HG03342 (cell line): ENCODE measurements at regions not wholly inside any gene's neighbourhood (a gene's known extent, or its start where the extent isn't known, plus 50 kb on each side); places are given as distances from the start of the nearest gene placed in this dataset.

Source experiments
- ATAC-seq: cut with Tn5 transposase; IDR thresholded peaks from one replicate; pipeline ENCODE4 v1.9.1; 2021; ENCODE audit warnings: mild to moderate bottlenecking, moderate library complexity; ENCODE audit not compliant: unreplicated experiment

- no peak for ATAC-seq
Observed at GRCh38 chr4:176500894-176501293, 181.1 kb downstream of the SPCS3 start.

- ATAC-seq, result no peak
Observed at GRCh38 chr4:176504118-176504517, 184.4 kb downstream of the SPCS3 start.

DNA sequence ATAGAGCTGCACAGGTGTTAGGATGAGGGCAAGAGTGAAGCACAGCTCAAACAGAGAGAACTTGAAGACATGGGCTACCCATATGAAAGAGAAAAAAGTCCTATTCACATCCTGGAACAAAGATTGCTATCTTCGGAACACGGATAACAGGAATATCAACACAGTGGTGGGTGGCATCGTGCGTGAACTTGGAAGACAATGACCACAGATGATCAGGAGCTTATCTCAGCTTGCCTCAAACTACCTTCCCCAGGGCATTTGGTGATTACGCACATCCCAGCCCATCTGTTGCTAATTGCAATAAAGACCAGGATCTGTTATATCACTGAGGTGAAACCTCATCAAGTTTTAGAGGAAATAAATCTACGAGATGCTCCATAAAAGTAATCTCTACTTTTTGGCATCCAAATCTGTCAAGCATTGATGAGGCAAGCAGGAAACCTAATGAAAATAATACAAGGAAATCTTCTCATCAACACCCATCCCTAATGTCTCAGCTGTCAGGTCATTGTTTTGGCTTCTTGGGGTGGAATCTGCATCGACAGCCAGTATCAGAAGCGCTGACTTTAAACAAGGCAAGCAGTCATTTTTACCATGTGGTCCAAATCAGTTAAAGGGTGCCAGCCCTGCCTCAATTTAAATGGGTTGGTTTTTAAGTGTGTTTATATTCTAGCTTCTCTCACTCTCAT, 188.2 kb downstream of the SPCS3 start:
- no peak for ATAC-seq

- ATAC-seq, result no peak
Observed at GRCh38 chr4:176508780-176509331, 189.1 kb downstream of the SPCS3 start.

DNA sequence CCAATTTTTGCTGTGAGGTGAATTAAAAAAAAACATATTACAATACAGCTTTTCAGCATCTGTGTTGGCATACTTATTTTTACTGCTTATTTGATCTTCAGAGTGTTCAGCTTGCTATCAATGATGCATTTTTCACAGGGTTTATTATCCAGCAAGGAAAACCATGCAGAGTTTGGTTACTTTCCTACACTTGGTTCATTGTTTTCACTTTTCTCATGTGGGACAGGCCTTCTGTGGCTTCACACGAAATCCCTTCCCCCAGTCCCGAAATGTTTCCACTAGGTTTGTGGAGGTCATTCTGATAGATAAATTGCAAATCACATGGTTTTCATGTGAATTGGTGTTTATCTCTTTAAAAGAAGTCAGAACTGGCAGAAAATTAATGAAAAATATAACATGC, 205.8 kb downstream of the SPCS3 start:
- ATAC-seq, result no peak

DNA sequence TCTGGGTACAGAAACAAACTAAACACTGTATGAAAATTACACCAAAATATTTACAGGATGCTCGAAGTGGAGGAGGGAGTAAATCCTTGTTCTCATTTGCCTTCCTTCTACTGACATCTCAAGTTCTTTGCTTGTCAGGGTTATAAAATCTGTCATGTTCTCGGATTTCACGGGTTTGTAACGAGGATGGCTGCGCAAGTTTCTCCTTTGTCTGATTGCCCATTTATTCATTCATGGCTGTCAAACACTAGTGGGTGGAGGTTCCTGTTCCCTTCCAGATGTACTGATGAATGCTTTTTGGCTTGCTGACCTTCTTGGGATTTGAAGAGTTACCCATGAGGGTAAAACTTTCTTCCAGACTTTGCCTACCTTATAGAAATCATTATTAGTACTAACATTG, 206.9 kb downstream of the SPCS3 start:
- ATAC-seq, result no peak

- ATAC-seq, result no peak
Observed at GRCh38 chr4:176529574-176529973, 209.8 kb downstream of the SPCS3 start.

GRCh38 chr4:176533159-176533558, 213.4 kb downstream of the SPCS3 start:
- ATAC-seq, result no peak

DNA sequence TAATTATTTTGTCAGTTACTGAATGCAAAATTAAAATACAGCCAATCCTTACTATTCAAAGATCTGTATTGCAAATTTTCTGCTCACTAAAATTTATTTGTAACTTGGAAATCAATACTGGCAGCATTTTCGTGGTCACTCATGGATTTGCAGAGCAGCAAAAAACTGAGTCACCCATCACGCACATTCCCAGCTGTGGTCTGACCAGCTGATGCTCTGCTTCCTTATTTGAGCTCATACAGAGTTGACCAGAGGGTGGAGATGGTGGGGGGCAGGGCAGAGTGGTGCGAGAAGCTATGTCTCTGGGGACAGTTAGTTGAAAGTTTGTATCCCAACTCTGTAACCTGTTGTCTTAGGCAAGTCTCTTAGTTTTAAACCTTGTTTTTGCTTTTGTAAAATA, 214.8 kb downstream of the SPCS3 start:
- ATAC-seq, result no peak

DNA sequence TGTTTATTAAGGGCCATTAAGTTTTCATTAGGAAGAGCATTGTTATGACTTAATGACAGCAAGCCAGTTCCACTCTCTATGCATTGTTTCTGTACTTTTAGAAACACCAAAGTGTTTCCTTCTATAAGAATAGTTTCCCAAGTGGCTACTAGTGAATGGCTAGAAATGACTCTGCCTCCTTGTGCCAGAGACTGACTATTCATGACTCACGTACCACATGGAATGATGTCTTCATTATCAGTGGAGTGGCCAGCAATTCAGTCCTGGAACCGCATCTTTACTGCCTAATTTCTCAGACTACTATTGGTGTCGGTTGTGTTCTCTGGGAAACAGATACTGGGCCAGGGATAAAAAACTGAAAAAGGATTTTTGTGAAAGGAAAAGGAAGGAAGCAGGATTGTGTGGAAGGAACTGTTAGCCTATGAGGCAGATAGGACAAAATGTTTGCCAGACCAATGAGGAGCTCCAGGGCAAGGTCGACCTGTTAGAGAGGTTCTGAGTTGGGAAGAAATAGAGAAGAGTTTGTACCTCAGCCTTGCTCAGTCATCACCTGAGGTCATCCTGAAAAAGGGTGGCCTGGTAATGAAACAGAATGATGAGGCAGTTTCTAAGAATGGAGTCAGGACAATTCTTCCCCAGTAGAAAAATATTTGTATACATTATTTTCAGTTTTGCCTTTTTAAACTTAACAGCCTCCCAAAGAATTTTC, 218.6 kb downstream of the SPCS3 start:
- no peak for ATAC-seq

DNA sequence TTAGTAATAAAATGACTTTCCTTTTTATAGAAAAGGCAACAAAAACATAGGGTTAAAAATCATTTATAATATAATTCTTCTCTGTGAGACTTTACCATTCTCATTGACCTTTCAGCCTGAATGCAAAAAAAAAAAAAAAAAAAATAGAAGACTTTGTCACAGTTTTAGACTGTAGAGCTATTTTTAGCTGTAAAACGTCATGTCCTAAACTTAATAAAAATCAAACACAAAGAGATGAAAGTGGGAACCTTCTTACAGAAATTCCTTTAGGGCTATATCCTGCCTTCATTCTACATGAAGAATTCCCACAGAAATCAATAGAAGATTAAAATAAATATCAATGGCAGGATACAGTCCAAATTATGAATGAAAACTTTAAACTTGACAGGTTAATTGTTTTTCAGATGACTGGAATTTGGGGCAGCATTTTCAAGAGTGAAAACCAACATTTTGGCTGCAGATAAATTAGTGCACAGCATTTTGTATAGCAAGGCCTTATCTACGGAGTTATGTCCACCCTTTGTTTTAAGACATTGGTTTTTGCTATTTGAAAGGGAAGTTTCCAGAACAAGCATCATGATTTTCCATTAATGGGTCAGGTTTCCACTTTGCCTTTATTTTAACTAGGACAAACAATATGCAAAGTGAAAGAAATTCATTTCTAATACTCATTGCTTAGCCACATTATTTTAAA, 219.5 kb downstream of the SPCS3 start:
- ATAC-seq, result no peak

- no peak for ATAC-seq
Observed at GRCh38 chr4:176539785-176540175, 220.0 kb downstream of the SPCS3 start.

- no peak for ATAC-seq
Observed at GRCh38 chr4:176540814-176541213, 221.0 kb downstream of the SPCS3 start.

DNA sequence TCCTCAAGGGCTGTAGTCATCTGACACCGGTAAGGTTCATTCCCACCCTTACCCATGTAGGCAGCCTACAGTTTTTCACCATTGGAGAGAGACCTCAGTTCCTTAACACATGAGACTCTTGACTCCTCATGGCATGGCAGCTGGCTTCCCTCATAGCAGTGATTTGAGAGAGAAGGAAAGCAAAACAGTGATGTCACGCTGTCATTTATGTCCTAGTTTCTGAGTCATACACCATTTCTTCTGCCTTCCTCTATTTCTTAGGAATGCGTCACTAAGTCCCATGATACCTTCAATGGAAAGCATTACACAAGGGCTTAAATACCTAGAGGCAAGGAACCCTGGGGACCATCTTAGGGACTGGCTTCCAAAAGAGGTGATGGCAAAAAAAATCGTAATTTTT, 226.1 kb downstream of the SPCS3 start:
- ATAC-seq, result no peak

GRCh38 chr4:176546975-176547374, 227.2 kb downstream of the SPCS3 start:
- ATAC-seq, result no peak

DNA sequence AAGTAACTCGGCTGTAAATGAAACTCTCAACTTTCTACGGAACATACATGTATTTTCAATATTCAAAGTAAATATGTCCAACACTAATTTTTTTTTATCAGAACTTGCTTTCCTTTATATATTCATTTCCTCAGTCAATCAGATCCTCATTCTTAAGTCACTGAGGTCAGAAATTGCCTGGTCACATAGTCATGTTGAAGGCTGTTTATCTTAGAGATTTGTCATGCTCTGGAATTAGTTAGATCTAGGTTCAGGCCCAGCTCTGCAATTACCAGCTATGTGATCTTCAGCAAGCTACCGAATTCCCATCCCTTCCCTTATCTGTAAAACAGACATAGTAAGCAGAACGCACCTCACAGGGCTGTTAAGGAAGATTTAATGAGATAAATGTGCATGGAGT, 228.8 kb downstream of the SPCS3 start:
- ATAC-seq, result no peak

DNA sequence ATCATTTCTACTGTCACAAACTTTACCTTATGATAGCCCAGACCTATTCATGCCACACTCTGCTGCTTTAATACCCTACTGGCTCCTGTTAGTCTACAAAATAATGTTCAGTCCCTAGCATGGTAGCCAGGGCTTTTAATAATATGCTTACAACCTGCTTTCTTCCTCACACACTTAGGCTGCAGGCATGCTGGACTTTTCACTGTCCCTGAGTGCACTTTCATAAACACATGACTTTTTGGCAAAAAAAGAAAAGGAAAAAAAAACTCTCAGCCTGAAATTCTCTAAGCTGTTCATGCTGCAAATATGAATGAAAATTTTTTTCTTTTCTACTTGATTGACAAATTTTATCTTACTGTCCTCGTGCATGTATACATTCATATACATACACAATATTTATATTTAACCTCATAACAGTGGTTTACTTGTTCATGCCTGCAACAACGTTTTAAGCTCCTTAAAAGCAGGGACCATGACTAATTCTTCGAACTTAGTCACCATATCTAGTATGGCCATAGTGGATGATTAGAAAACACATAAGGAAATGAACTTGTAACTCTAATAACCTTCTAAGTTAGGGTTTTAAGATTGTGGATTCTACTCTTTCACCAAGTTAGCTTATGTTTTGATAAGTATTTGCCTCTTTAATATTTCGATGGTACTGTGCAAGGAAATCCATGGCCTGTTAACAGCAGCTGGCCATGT, 229.5 kb downstream of the SPCS3 start:
- no peak for ATAC-seq

GRCh38 chr4:176558661-176559060, 234.1 kb downstream of the VEGFC start:
- no peak for ATAC-seq

- no peak for ATAC-seq
Observed at GRCh38 chr4:176561368-176561767, 231.4 kb downstream of the VEGFC start.

DNA sequence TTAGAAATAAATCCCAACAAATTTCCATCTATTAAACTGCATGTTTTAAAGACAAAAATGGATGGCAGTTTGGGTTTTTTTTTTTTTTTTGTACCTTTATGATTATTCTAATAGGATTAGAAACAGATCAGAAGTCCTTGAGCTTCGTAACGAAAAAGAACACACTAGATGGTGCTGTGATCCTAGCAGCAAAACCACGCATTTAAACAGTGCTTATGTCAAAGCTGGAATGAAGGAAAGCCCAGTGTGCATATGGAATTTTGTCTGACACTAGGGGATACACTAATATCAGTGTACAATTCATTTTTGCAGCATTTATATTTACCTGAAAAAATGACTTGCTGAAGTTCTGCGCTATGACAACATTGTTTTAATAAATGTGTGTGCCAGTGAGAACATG, 229.1 kb downstream of the VEGFC start:
- ATAC-seq, result no peak

GRCh38 chr4:176565049-176565448, 227.7 kb downstream of the VEGFC start:
- no peak for ATAC-seq
